ENCODE measurements at regions not wholly inside any gene's neighbourhood (a gene's known extent, or its start where the extent isn't known, plus 50 kb on each side); places are given as distances from the start of the nearest gene placed in this dataset.

GRCh38 chr7:25279705-25280104 is 51.4 kb upstream of the NPVF start:
- DNase-seq (ENCODE audit: low read depth): no peak

DNA sequence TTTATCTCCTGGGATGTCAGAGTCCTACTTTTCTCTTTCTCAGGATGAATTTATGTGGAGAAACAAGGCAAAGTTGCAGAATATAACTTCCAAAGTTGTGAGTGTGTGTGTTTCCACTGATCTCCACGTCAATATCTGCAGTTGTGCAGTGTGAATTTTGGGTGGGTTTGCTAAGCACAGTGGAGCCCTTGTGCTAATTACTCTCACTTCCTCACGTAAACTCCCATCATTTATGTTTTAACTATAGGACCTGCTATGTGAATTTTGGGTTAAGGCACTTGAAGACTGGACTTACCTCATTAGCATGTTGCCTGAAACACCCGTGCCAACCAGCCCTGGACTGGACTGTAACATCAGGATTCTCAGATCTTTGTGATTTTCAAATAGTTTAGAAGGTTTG is 51.9 kb upstream of the NPVF start:
- DNase-seq (ENCODE audit: low read depth): no peak

DNA sequence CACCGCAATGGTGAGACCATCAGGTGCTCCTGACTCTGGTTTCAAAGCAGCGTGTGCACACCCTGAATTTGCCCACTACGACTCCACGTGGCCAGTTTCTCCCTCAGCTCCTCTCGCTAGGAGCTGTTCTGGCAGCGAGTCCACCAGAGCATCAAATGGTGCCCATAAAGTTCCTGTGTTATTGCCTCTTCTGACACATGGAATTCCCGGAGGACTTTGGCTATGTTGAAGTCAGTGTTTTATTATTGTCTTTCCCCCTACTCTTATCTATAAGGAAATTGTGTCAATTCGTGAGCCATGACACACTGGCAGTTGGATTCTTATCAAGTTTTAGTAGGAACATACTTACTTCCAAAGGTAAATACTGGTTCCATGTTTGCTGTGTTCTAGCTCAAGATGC is 53.9 kb upstream of the NPVF start:
- DNase-seq (ENCODE audit: low read depth): no peak

DNA sequence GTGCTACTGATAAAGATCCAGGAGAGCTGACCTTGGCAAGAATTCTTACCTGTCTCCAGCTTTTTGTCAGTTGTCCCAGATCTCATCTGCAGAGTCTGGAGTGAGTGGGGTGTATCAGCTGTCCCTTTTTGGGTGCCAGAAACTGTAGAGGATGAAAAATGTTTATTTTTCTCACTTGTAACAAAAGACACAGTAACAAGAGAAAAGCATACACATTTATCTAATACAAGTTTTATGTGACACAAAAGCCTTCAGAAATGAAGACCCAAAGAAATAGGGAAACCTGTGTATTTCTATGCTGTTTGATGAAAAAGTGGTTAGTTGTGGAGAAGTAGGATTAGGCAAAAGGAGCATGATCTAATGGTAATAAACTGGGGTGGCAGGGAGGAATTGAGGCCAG is 58.5 kb upstream of the NPVF start:
- DNase-seq (ENCODE audit: low read depth): no peak

DNA sequence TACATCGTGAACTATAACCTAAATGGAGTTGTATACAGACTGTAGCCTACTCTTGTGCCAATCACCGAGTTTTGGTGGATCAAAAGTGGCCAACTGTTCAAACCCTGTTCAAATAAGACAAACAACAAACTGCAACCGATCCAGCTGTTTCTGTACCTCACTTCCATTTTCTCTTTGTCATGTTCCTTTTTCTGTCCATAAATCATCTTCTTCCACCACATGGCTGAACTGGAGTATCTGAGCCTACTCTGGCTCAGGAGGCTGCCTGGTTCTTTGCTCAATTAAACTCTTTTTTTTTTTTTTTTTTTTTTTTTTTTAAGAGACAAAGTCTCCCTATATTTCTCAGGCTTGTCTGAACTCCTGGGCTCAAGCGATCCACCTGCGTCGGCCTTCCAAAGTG is 59.0 kb upstream of the NPVF start:
- no peak for DNase-seq (ENCODE audit: low read depth)

DNA sequence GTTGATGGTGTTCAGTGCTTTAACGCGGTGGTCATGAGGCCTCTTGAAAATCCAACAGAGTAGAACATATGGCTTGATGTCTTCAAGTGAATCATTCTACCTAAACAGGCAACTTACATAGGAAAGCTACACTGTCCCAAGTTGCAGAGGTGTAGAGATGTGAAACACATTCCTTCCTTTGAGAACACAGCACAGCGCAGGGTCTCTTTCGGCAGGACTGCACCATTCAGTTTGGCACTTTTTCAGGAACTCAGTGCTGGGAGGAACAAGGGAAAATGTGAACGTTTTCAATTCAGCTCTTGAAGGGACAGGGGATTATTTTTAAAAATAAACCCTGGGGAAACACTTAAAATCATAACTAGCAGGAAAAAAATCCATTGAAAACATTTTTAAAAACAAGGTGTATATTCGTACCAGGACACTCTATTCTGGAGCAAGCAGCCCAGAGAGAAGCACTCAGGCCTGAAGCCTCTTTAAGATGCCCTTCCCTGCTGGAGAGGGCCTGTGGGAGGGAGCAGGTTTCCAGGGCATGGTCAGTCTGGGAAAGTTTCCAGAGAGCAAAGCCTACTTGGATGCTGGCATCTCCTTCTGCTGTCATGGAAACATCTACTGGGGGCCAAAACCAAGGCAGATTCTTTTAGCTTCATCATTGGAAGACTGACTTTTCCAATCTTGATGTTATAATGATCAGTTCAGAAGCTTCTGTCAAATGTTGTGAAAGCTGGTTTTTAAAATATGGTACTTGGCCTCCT is 60.4 kb upstream of the NPVF start:
- DNase-seq (ENCODE audit: low read depth): no peak

DNA sequence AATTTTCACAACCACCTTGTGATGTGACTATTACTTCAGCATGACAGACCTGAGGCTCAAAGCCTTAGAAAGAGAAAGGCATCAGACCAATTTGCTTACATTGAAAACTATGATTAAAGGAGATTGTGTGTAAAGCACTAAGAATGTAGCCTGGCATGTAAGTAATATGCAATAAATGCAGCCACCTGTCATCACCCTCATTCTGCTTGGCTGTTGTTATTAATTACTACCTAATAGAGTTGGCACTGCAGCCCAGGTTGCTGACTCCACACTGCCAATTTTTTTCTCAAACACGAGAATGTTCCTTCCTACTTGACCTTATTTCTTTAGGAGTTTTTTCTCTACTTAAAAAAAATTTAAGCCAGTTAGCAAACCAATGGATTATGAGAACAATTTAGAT is 61.2 kb upstream of the NPVF start:
- no peak for DNase-seq (ENCODE audit: low read depth)

DNA sequence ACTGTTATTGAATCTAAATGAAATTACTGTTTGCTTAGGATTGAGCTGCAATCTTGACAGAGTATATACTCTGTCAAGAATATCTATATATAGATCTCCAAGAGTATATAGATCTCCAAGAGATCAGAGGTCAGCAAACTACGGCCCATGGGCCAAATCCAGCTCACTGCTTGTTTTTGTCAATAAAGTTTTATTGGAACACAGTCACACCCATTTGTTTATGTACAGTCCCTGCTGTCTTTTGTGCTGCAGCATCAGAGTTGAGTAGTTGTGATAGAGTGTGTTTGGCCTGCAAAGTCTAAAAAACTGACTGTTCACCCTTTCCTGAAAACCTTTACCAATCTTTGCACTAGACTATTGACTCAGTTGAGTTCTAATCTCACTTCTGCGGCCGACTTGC is 66.3 kb upstream of the NPVF start:
- DNase-seq (ENCODE audit: low read depth): no peak

DNA sequence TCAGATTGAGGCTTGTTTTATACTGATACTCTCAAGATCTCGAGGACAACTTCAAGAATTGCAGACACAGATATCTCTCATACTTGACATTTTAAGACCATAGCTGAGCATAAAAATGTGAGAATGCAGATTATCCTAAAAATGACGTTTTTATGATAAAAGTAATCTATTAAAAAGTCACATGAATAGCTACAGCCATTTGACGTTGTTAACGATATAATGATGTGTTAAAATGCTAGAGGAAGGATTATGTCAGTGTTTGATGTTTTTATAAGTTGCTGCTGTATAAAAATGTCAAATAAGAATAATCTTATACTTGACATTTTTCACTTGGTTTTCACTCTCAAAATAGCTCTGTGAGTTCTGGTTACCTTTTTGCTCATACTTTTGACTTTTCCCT is 67.1 kb upstream of the NPVF start:
- DNase-seq (ENCODE audit: low read depth): no peak

DNA sequence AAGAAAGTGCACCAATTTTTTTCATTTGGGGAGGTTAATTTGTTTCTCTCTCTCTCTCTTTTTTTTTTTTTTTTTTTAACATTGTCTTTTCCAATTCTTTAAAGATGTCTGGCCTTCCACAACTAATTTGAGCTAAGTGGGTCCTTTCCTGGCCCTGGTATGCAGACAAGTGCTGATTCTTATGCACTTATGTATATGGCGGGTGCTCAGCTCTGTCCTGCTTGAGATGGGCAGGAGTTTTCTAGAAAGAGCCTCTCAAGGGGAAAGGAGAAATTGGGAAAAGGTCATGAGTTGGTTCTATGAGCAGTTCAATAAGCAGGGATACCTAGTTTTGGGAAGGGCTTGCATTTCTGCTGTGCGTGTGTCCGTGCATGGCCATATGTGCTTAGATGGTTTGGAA is 67.8 kb upstream of the NPVF start:
- DNase-seq (ENCODE audit: low read depth): no peak

DNA sequence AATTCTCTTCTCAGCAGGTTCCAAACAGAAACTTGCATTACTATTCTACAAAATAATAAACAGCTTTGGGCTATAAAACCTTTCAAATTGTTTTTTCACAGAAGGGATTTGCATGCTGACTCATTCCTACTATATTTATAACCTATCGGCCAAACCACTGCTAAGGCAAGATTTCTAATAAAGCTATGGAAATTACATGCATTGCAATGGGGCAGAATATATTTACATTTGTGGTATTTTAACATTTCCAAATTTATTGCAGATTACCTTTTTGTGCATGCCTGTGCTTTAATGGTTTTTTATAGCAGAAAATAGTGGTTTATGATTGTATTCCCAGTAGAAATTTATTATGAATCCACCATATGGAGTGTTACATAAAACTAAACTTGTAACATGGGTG is 69.0 kb upstream of the NPVF start:
- no peak for DNase-seq (ENCODE audit: low read depth)

DNA sequence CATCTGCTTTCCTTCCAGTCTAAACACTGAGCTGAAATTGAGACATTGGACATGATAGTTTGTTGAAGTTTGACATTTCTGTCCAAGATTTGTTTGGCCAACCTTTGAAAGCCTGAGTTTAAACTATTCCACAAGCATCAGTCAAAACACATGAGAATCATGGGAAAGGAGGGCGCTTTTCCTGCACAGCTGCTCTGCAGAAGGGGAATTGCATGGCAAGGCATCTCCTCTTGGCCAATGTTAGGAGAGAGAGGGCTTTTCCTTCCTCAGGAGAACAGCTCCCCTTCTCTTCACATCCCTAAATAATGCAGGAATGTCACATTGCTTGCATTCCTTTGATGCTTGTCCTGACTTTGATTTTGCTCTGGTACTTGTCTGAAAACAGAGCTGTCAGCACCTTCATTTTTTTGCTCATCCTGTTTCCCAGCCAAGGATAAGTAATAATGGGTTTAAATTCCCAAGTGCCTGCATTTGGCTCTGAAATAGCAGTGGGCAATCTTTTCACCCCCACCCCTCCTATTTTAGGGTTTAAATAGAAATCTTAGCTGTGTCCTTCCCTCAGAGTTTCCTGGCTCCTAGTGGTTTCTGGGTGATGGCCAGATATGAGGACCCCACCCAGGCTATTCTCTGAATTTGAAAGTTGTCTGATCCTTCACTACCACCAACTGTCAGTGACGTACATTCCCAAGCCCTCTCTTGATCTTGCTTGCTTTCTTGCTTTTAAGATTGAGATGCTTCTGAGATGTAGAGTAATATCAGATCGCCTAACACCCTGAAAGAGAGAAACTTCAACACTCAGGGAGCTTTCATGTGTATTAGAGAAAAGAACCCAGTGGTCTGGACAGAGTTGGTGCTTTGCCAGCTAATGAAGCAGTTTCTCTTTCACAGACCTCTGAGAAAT is 75.2 kb upstream of the NPVF start:
- DNase-seq (ENCODE audit: low read depth): no peak

- no peak for DNase-seq (ENCODE audit: low read depth)
Measured at GRCh38 chr7:25304691-25305090, 76.4 kb upstream of the NPVF start.

- DNase-seq (ENCODE audit: low read depth): no peak
Measured at GRCh38 chr7:25305831-25306230, 77.5 kb upstream of the NPVF start.

GRCh38 chr7:25307624-25308023 is 79.3 kb upstream of the NPVF start:
- DNase-seq (ENCODE audit: low read depth): no peak

GRCh38 chr7:25308246-25308645 is 80.0 kb upstream of the NPVF start:
- no peak for DNase-seq (ENCODE audit: low read depth)

DNA sequence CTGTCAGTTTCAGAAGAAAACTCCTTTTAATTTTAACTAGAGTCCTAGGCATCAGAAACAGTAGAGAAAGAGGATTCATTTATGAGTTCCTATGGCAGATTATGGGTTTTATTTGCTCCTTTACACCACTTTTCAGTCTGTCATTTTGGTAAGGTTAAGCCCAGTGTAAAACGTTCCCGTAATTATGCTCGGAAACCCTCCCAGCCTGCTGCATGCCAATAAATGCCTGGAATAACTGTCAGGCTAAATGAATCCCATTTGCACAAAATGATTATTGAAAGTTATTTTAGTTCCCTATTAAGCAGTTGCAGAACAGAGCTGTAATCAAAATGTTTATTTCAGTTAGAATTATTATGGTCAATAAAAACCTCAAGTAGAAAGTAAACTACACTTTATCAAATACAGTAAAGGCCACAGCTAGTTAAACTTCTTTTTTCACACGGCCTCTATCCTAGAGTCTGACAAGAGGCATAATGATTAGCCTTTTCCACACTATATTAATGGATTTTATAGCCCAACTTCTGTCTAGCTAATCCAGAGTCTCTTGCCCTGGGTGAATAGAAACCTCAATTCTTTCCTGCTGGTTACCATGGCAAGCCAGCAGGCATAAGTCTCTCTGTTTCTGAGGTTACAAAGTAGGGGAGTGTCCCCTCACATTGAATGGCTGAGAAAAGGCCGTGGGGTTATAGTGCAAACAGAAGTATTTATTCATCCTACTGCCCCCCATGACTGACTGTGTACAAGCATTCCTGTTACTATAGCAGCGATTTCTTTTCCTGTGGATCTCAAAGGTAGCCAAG is 80.8 kb upstream of the NPVF start:
- DNase-seq (ENCODE audit: low read depth): no peak

DNA sequence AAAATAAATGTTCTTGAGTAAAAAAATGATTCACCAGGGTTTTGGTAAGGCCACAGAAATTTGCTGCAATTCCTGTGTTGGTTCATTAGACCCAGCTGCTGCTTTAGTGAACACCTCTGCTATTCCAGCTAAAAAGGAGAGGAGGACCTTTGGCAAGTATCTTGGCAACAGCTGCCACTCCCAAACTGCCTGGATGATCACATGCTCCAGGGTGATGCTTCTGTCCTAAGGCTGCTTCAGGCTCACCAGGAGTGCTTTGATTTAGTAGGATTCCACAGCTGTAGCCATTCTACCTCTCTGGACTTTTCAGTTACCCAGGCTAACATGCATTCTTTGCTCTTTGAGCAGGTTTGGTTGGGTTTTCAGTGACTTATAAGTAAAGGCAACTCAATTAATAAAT is 82.6 kb upstream of the NPVF start:
- no peak for DNase-seq (ENCODE audit: low read depth)

GRCh38 chr7:25311346-25311745 is 83.1 kb upstream of the NPVF start:
- DNase-seq (ENCODE audit: low read depth): no peak

- no peak for DNase-seq (ENCODE audit: low read depth)
Measured at GRCh38 chr7:25312968-25313367, 84.7 kb upstream of the NPVF start.

- DNase-seq (ENCODE audit: low read depth): no peak
Measured at GRCh38 chr7:25313526-25313925, 85.2 kb upstream of the NPVF start.

DNA sequence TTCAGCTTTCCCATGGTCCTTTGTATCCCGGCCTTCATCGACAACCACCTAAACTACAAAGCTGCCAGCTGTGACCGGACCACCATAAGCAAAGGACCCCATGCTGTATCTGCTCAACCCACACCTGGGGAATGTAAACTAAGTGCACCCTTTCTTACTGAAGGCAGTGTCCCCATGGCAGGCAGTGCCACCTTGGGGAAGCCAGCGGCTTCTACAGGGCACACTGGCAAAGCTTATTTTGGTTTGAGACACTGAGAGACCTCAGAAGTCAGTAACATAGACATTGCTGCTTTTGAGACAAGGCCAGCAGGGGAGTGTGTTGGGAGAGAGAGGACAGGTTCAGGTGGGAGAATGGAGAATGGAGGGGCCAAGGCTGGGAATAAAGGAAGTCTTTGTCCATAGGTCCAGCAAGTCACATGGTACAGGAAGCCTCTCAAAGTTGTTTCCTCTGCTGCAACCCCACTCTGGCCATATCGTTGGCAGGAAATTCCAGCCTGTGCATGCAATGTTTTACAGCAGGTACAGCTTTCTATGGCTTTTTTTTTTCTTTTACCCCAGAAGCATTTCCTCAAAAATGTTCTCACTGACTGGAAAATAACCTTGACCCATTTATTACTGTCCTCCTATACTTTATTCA is 85.9 kb upstream of the NPVF start:
- no peak for DNase-seq (ENCODE audit: low read depth)
